Ovary (tissue), 7 donors: ENCODE measurements at regions not wholly inside any gene's neighbourhood (a gene's known extent, or its start where the extent isn't known, plus 50 kb on each side); places are given as distances from the start of the nearest gene placed in this dataset.

ENCODE experiments used
- DNase-seq, 5 donors: peaks; one replicate each; pipeline ENCODE4 v3.0.0-alpha.2; 2019 to 2020
- H3K27ac ChIP-seq, 2 donors: fragments of 200-600 bp; one replicate each; pipeline versions ENCODE4 v1.5.1 to v1.8.0; 2019 to 2022
- H3K27me3 ChIP-seq: fragments of 200-600 bp; one replicate; pipeline ENCODE4 v1.8.0; 2022
- H3K36me3 ChIP-seq: fragments of 200-600 bp; sonication (generic); one replicate; pipeline ENCODE4 v1.5.1; 2019
- H3K4me1 ChIP-seq: one replicate; pipeline ENCODE4 v1.8.1; 2013; ENCODE audit warnings: mild to moderate bottlenecking, moderate library complexity; ENCODE audit not compliant: insufficient read depth
- H3K4me3 ChIP-seq: fragments of 200-600 bp; sonication (generic); one replicate; pipeline ENCODE4 v1.5.1; 2017
- H3K9me3 ChIP-seq, 2 donors: fragments of 200-600 bp in 1 of 2; sonication (generic) in 1 of 2; one replicate each; pipeline versions ENCODE4 v1.5.1 to v1.8.1; 2013 to 2019; ENCODE audit warnings: mild to moderate bottlenecking in 1 of 2, moderate library complexity in 1 of 2
- EP300 ChIP-seq: sonication (generic); formaldehyde crosslinking; IDR thresholded peaks from one replicate; pipeline ENCODE4 v1.6.1; 2017; ENCODE audit warnings: antibody characterized with exemption
- POLR2A ChIP-seq: fragments of 450-650 bp; IDR thresholded peaks from one replicate; pipeline ENCODE4 v1.6.1; 2017; ENCODE audit warnings: antibody characterized with exemption, mild to moderate bottlenecking, moderate library complexity
- WGBS, 3 donors: extraction: QIAGEN DNeasy Blood & Tissue Kit in 1 of 3; methylation state at CpG; one replicate each; pipeline versions ENCODE4 v1.1.5 to v1.1.7; 2013 to 2017; 5-methylcytosine and 5-hydroxymethylcytosine counted together
- intact Hi-C, 4 donors: fragments of 100-400 bp; cut with DNase I; formaldehyde crosslinking; loops; one replicate each; pipeline versions ENCODE4 v1.11.0 to v1.15.1; 2022 to 2023
- TF ChIP-seq, protein P1 (sequence below), 3 donors: fragments of 450-650 bp in 2 of 3; fragments of 200-600 bp in 1 of 3; IDR thresholded peaks; one replicate each; pipeline versions ENCODE4 v1.5.1 to v1.8.0; 2016 to 2022; ENCODE audit warnings: antibody characterized with exemption in 3 of 3, mild to moderate bottlenecking in 1 of 3
- donor health status: DM: no; HTN: no; CAD: no; lungs with moderate emphysema.
- donor health status: DM: no; HTN: no; CAD: no.
- donor health status: Bipolar disorder and iron deficiency.
- donor health status: DM: no; HTN: no; CAD: no.
- donor health status: DM: yes; HTN: yes; CAD: no.

DNA sequence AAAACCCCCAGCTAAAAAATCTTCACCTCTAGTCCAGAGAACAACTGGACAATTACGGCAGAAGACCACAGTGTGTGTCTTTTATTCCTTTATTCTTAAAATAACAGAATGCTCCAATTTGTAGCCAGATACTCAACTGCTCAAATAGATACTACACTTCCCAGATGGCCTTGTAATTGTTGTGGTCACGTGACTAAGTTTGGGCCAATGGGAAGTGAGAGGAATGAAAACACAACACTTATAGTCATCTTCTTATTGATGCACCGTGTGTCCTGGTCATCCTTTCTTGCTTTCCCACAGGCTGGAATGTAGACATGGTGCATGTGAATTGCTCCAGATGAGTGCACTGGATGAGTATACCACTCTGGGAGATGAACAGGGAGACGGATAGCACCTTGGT is 145.1 kb downstream of the CDC42EP3 start:
- intact Hi-C loops: no loop called here
- Histone ChIP-seq H3K4me3 (no peak overlapping the region), H3K4me1 (peaks cover 10% of the 10 kb centered on the region), H3K27ac (no peak overlapping the region), H3K36me3 (no peaks in the 10 kb centered on the region), H3K27me3 (no peaks in the 10 kb centered on the region), H3K9me3 (no peaks in the 10 kb centered on the region)
- WGBS, 3 donors: 65 to 71% (median 67%) methylated on average over 4 of the region's 4 CpGs
- DNase-seq: no peak
- TF ChIP-seq EP300 (no peak), POLR2A (no peak)
- TF ChIP-seq, protein P1, sequence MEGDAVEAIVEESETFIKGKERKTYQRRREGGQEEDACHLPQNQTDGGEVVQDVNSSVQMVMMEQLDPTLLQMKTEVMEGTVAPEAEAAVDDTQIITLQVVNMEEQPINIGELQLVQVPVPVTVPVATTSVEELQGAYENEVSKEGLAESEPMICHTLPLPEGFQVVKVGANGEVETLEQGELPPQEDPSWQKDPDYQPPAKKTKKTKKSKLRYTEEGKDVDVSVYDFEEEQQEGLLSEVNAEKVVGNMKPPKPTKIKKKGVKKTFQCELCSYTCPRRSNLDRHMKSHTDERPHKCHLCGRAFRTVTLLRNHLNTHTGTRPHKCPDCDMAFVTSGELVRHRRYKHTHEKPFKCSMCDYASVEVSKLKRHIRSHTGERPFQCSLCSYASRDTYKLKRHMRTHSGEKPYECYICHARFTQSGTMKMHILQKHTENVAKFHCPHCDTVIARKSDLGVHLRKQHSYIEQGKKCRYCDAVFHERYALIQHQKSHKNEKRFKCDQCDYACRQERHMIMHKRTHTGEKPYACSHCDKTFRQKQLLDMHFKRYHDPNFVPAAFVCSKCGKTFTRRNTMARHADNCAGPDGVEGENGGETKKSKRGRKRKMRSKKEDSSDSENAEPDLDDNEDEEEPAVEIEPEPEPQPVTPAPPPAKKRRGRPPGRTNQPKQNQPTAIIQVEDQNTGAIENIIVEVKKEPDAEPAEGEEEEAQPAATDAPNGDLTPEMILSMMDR (IDR thresholded peaks at IDR 0.05): no peak

DNA sequence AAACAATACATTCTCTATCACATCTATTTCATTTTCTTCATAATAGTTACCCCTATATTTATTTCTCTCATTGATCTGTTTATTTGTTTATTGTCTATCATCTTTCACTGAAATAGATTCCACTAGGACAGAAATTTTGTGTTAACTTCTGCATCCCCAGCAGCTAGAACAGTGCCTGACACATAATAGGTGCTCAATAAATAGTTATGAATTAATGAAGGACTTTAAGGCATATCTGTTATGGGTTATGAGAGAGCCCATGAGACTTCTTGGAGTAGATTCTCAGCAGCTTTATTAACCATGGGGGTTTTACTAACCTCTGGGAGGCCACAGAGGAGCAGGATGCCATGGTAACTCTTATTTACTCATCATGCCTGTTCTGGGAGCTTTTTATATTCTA is 144.6 kb downstream of the CDC42EP3 start:
- no peak for TF ChIP-seq EP300
- TF ChIP-seq, protein P1 (IDR thresholded peaks at IDR 0.05): no peak
- no peak for TF ChIP-seq POLR2A
- no peak overlapping the region for H3K27ac ChIP-seq
- intact Hi-C loops: no loop called here

DNA sequence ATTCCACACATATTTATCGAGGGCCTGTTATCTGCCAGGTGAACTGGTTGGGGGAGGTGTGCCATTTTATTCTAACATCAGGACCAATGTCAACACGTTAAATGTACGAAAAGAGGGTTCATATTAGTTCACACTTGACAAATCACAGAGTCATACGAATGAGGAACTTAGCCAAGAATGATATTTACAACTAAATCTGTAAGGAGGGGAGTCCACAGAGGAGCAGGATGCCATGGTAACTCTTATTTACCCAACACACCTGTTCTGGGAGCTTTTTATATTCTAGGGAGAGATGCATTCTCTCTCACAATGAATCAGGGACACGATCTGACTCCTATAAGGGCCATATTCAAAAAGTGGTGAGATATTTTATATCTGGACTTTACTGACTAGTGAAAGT is 144.1 kb downstream of the CDC42EP3 start:
- no peak for DNase-seq
- TF ChIP-seq, protein P1 (IDR thresholded peaks at IDR 0.05): no peak
- no peak for TF ChIP-seq EP300
- no peak for TF ChIP-seq POLR2A
- peaks cover 10% of the 10 kb centered on the region for H3K4me1 ChIP-seq
- WGBS, 3 donors: 75 to 85% (median 81%) methylated on average over 5 of the region's 5 CpGs
- no peaks in the 10 kb centered on the region for H3K36me3 ChIP-seq
- H3K9me3 ChIP-seq: no peaks in the 10 kb centered on the region
- intact Hi-C loops: no loop called here
- no peaks in the 10 kb centered on the region for H3K27me3 ChIP-seq
- no peak overlapping the region for H3K4me3 ChIP-seq
- H3K27ac ChIP-seq: no peak overlapping the region

More for the DNA sequence above, 144.6 kb downstream of the CDC42EP3 start:
- Histone ChIP-seq H3K4me1 (peaks cover 10% of the 10 kb centered on the region), H3K9me3 (no peaks in the 10 kb centered on the region), H3K27me3 (no peaks in the 10 kb centered on the region), H3K36me3 (no peaks in the 10 kb centered on the region), H3K4me3 (no peak overlapping the region)
- no peak for DNase-seq

GRCh38 chr2:37529830-37530415 is 141.5 kb downstream of the CDC42EP3 start:
- Histone ChIP-seq H3K9me3 (no peaks in the 10 kb centered on the region), H3K4me1 (no peaks in the 10 kb centered on the region), H3K36me3 (no peaks in the 10 kb centered on the region), H3K27ac (no peak overlapping the region), H3K4me3 (no peak overlapping the region), H3K27me3 (no peaks in the 10 kb centered on the region)
- TF ChIP-seq, protein P1 (IDR thresholded peaks at IDR 0.05): no peak
- TF ChIP-seq EP300 (no peak), POLR2A (no peak)
- WGBS, 3 donors: 84 to 96% (median 93%) methylated on average over 1 of the region's 1 CpG
- intact Hi-C loops: no loop called here
- no peak for DNase-seq
